ENCODE measurements at regions not wholly inside any gene's neighbourhood (a gene's known extent, or its start where the extent isn't known, plus 50 kb on each side); places are given as distances from the start of the nearest gene placed in this dataset.

- Histone ChIP-seq H3K36me3 (ENCODE audit: insufficient read depth, low read length) (no peaks in the 10 kb centered on the region), H3K9me2 (ENCODE audit: low read depth, low read length) (no peaks in the 10 kb centered on the region), H3K27ac (ENCODE audit: low read depth, low read length, poor library complexity, severe bottlenecking) (no peak overlapping the region), H4K20me1 (ENCODE audit: insufficient read depth, low read length) (no peaks in the 10 kb centered on the region), H3K27me3 (ENCODE audit: insufficient read depth, low read length) (no peaks in the 10 kb centered on the region), H3K79me2 (ENCODE audit: insufficient read depth, low read length) (no peaks in the 10 kb centered on the region), H3K4me3 (ENCODE audit: low read depth, low read length, poor library complexity, severe bottlenecking) (no peak overlapping the region), H3F3A (ENCODE audit: insufficient read depth, low read length) (no peaks in the 10 kb centered on the region), H3K4me2 (ENCODE audit: low read length) (no peak overlapping the region), H3K9me3 (ENCODE audit: low read length) (no peaks in the 10 kb centered on the region), H3K4me1 (ENCODE audit: insufficient read depth, low read length, severe bottlenecking) (peaks cover 7% of the 10 kb centered on the region), H2AFZ (ENCODE audit: low read length) (no peak overlapping the region), H3K9ac (ENCODE audit: low read length) (no peak overlapping the region)
- TF ChIP-seq EZH2 (IDR thresholded peaks at IDR 0.05; ENCODE audit: borderline replicate concordance, low read length) (no peak), CTCF (IDR thresholded peaks at IDR 0.05; ENCODE audit: low read length) (no peak)
These were observed 1298.5 kb downstream of the SUCLG1 start for GRCh38 chr2:83160571-83160970.

DNA sequence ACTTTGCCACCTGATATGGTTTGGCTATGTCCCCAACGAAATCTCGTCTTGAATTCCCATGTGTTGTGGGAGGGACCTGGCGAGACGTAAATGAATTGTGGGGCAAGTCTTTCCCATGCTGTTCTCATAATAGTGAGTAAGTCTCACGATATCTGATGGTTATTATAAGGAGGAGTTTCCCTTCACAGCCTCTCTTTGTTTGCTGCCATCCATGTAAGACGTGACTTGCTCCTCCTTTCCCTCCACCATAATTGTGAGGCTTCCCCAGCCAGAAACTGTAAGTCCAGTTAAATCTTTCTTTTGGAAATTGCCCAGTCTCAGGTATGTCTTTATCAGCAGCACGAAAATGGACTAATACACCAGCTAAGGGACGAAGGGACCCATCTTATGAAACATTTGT is 1303.3 kb downstream of the SUCLG1 start:
- no peaks in the 10 kb centered on the region for H3K4me1 ChIP-seq (ENCODE audit: insufficient read depth, low read length, severe bottlenecking)
- H2AFZ ChIP-seq (ENCODE audit: low read length) = no peak overlapping the region
- H4K20me1 ChIP-seq (ENCODE audit: insufficient read depth, low read length) = no peaks in the 10 kb centered on the region

DNA sequence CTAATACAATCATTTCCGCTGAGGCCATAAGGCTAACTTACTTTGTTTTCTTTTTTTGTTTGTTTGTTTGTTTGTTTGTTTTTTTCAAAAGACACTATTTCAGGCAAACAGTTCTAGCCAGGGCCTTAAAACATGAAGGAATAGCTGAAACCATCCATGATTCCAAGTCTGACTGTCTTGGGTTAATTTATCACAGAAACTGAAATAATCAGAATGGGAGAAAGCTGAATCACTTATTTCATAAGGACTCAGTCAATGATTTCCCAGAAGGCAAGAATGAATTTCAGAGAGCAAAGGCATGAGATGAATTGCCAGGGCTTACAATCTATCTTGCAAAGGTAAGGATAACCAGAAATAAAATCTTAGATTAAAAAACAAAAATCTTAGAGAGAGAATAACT is 1315.1 kb downstream of the SUCLG1 start:
- no peaks in the 10 kb centered on the region for H3K4me1 ChIP-seq (ENCODE audit: insufficient read depth, low read length, severe bottlenecking)

More for the DNA sequence above, 1303.3 kb downstream of the SUCLG1 start:
- no peak overlapping the region for H3K27ac ChIP-seq (ENCODE audit: low read depth, low read length, poor library complexity, severe bottlenecking)
- no peak overlapping the region for H3K9ac ChIP-seq (ENCODE audit: low read length)
- no peak overlapping the region for H3K4me2 ChIP-seq (ENCODE audit: low read length)
- no peaks in the 10 kb centered on the region for H3K36me3 ChIP-seq (ENCODE audit: insufficient read depth, low read length)
- H3K9me2 ChIP-seq (ENCODE audit: low read depth, low read length) = no peaks in the 10 kb centered on the region
- TF ChIP-seq EZH2 (IDR thresholded peaks at IDR 0.05; ENCODE audit: borderline replicate concordance, low read length) (no peak), CTCF (IDR thresholded peaks at IDR 0.05; ENCODE audit: low read length) (no peak)
- H3K27me3 ChIP-seq (ENCODE audit: insufficient read depth, low read length) = no peaks in the 10 kb centered on the region
- no peak overlapping the region for H3K4me3 ChIP-seq (ENCODE audit: low read depth, low read length, poor library complexity, severe bottlenecking)
- H3K79me2 ChIP-seq (ENCODE audit: insufficient read depth, low read length) = no peaks in the 10 kb centered on the region
- H3K9me3 ChIP-seq (ENCODE audit: low read length) = no peaks in the 10 kb centered on the region
- H3F3A ChIP-seq (ENCODE audit: insufficient read depth, low read length) = no peaks in the 10 kb centered on the region

More for the DNA sequence above, 1315.1 kb downstream of the SUCLG1 start:
- H3K4me2 ChIP-seq (ENCODE audit: low read length) = no peak overlapping the region
- H3K27me3 ChIP-seq (ENCODE audit: insufficient read depth, low read length) = no peaks in the 10 kb centered on the region
- H3K27ac ChIP-seq (ENCODE audit: low read depth, low read length, poor library complexity, severe bottlenecking) = no peak overlapping the region
- no peaks in the 10 kb centered on the region for H3K79me2 ChIP-seq (ENCODE audit: insufficient read depth, low read length)
- H3K9ac ChIP-seq (ENCODE audit: low read length) = no peak overlapping the region
- no peak overlapping the region for H2AFZ ChIP-seq (ENCODE audit: low read length)
- no peak for TF ChIP-seq CTCF (IDR thresholded peaks at IDR 0.05; ENCODE audit: low read length)
- TF ChIP-seq EZH2 (IDR thresholded peaks at IDR 0.05; ENCODE audit: borderline replicate concordance, low read length) = no peak
- H3K9me3 ChIP-seq (ENCODE audit: low read length) = no peaks in the 10 kb centered on the region
- H3K9me2 ChIP-seq (ENCODE audit: low read depth, low read length) = no peaks in the 10 kb centered on the region
- H3K4me3 ChIP-seq (ENCODE audit: low read depth, low read length, poor library complexity, severe bottlenecking) = no peak overlapping the region
- H3F3A ChIP-seq (ENCODE audit: insufficient read depth, low read length) = no peaks in the 10 kb centered on the region
- no peaks in the 10 kb centered on the region for H3K36me3 ChIP-seq (ENCODE audit: insufficient read depth, low read length)
- no peaks in the 10 kb centered on the region for H4K20me1 ChIP-seq (ENCODE audit: insufficient read depth, low read length)
